ENCODE measurements at regions not wholly inside any gene's neighbourhood (a gene's known extent, or its start where the extent isn't known, plus 50 kb on each side); places are given as distances from the start of the nearest gene placed in this dataset.

- Histone ChIP-seq H3K27ac (no peak overlapping the region), H3K9me3 (no peaks in the 10 kb centered on the region), H3K27me3 (no peaks in the 10 kb centered on the region), H3K4me1 (no peaks in the 10 kb centered on the region), H3K4me3 (no peak overlapping the region), H3K36me3 (ENCODE audit: low read depth, missing control alignments) (no peaks in the 10 kb centered on the region)
- TF ChIP-seq POLR2A (IDR thresholded peaks at IDR 0.05) (no peak), CTCF (IDR thresholded peaks at IDR 0.05) (no peak)
- intact Hi-C loops (cut with DNase I; ENCODE audit: low total_unique reads) = no loop called here
- WGBS, 2 donors = 48 to 66% methylated on average over 2 of the region's 2 CpGs
- no peak for DNase-seq
Observed at GRCh38 chr4:32148111-32148666, 1428.0 kb downstream of the PCDH7 start.

GRCh38 chr4:32158961-32159360 lies 1438.8 kb downstream of the PCDH7 start:
- Histone ChIP-seq H3K27me3 (no peaks in the 10 kb centered on the region), H3K36me3 (ENCODE audit: low read depth, missing control alignments) (no peaks in the 10 kb centered on the region), H3K4me3 (no peak overlapping the region), H3K9me3 (no peaks in the 10 kb centered on the region), H3K27ac (no peak overlapping the region), H3K4me1 (no peaks in the 10 kb centered on the region)
- intact Hi-C loops (cut with DNase I; ENCODE audit: low total_unique reads) = no loop called here
- 66 to 68% methylated on average over 1 of the region's 1 CpG for WGBS, 2 donors
- TF ChIP-seq POLR2A (IDR thresholded peaks at IDR 0.05) = no peak
- no peak for DNase-seq

- Histone ChIP-seq H3K27ac (no peak overlapping the region), H3K9me3 (no peaks in the 10 kb centered on the region), H3K4me1 (no peaks in the 10 kb centered on the region), H3K27me3 (no peaks in the 10 kb centered on the region), H3K4me3 (no peak overlapping the region), H3K36me3 (ENCODE audit: low read depth, missing control alignments) (no peaks in the 10 kb centered on the region)
- TF ChIP-seq CTCF (IDR thresholded peaks at IDR 0.05) (no peak), POLR2A (IDR thresholded peaks at IDR 0.05) (no peak)
- WGBS, 2 donors = 80 to 81% methylated on average over 3 of the region's 3 CpGs
- no peak for DNase-seq
- intact Hi-C loops (cut with DNase I; ENCODE audit: low total_unique reads) = no loop called here
Observed at GRCh38 chr4:32161392-32161791, 1441.2 kb downstream of the PCDH7 start.

GRCh38 chr4:32163125-32163524 lies 1443.0 kb downstream of the PCDH7 start:
- Histone ChIP-seq H3K4me3 (no peak overlapping the region), H3K27ac (no peak overlapping the region), H3K4me1 (no peaks in the 10 kb centered on the region), H3K9me3 (no peaks in the 10 kb centered on the region), H3K27me3 (no peaks in the 10 kb centered on the region), H3K36me3 (ENCODE audit: low read depth, missing control alignments) (no peaks in the 10 kb centered on the region)
- intact Hi-C loops (cut with DNase I; ENCODE audit: low total_unique reads) = no loop called here
- TF ChIP-seq POLR2A (IDR thresholded peaks at IDR 0.05) = no peak
- TF ChIP-seq CTCF (IDR thresholded peaks at IDR 0.05) = no peak
- no peak for DNase-seq
- whole genome bisulfite sequencing, 2 donors = 90% methylated on average over 3 of the region's 3 CpGs

- Histone ChIP-seq H3K27me3 (no peaks in the 10 kb centered on the region), H3K4me1 (no peaks in the 10 kb centered on the region), H3K4me3 (no peak overlapping the region), H3K36me3 (ENCODE audit: low read depth, missing control alignments) (no peaks in the 10 kb centered on the region), H3K9me3 (no peaks in the 10 kb centered on the region), H3K27ac (no peak overlapping the region)
- DNase-seq = no peak
- TF ChIP-seq POLR2A (IDR thresholded peaks at IDR 0.05) (no peak), CTCF (IDR thresholded peaks at IDR 0.05) (no peak)
- intact Hi-C loops (cut with DNase I; ENCODE audit: low total_unique reads) = no loop called here
- 82 to 96% methylated on average over 3 of the region's 3 CpGs for WGBS, 2 donors
Observed at GRCh38 chr4:32169841-32170240, 1449.7 kb downstream of the PCDH7 start.
